ENCODE measurements at regions not wholly inside any gene's neighbourhood (a gene's known extent, or its start where the extent isn't known, plus 50 kb on each side); places are given as distances from the start of the nearest gene placed in this dataset.
A peak's percentile ranks its signal among the peaks of the same experiment; 100 is the strongest.

DNA sequence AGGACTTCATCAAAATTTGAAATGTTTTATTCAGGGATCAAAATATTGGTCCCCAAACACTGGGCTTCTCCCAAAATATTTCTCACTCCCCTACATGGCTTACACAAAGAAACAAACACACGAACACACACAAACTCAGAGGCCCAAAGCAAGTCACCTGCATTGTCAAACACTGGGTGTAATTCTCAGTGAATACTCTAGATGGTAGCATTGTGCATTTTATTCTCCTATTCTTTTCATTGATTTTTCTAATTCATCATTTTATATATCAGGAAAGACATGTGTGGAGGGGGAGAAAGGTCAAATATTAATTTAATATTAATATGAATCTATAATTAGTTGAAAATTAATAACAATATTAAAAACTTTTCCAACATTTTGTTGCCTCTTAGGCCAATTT lies 72.3 kb upstream of the TNMD start:
- Histone ChIP-seq H3K9me3 (ENCODE audit: control insufficient read depth, low read length) (no peaks in the 10 kb centered on the region), H3K4me3 (ENCODE audit: low read length) (no peak overlapping the region), H3K36me3 (ENCODE audit: control insufficient read depth, insufficient read depth, low read length) (no peaks in the 10 kb centered on the region), H3K27me3 (ENCODE audit: control insufficient read depth, insufficient read depth, low read length, poor library complexity, severe bottlenecking) (no peaks in the 10 kb centered on the region), H3K9ac (ENCODE audit: extremely low read depth, low read length, poor library complexity, severe bottlenecking) (no peak overlapping the region), H3K27ac (ENCODE audit: low read depth, low read length) (no peak overlapping the region), H3K4me1 (ENCODE audit: control insufficient read depth, insufficient read depth, low read length) (no peaks in the 10 kb centered on the region)
- Mint-ChIP-seq H3K4me3 (no peak overlapping the region), H3K36me3 (ENCODE audit: low read depth) (no peaks in the 10 kb centered on the region), H3K4me1 (no peaks in the 10 kb centered on the region), H3K27ac (no peak overlapping the region), H3K9me3 (no peaks in the 10 kb centered on the region), H3K27me3 (ENCODE audit: insufficient read depth) (no peaks in the 10 kb centered on the region)
- 75% methylated on average over 1 of the region's 1 CpG; no CpG with 5 or more reads in 1 of the 2 experiments for WGBS, 2 experiments (ENCODE audit: insufficient coverage in 1 of 2, insufficient read length in 1 of 2)
- TF ChIP-seq, protein P1, sequence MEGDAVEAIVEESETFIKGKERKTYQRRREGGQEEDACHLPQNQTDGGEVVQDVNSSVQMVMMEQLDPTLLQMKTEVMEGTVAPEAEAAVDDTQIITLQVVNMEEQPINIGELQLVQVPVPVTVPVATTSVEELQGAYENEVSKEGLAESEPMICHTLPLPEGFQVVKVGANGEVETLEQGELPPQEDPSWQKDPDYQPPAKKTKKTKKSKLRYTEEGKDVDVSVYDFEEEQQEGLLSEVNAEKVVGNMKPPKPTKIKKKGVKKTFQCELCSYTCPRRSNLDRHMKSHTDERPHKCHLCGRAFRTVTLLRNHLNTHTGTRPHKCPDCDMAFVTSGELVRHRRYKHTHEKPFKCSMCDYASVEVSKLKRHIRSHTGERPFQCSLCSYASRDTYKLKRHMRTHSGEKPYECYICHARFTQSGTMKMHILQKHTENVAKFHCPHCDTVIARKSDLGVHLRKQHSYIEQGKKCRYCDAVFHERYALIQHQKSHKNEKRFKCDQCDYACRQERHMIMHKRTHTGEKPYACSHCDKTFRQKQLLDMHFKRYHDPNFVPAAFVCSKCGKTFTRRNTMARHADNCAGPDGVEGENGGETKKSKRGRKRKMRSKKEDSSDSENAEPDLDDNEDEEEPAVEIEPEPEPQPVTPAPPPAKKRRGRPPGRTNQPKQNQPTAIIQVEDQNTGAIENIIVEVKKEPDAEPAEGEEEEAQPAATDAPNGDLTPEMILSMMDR (conservative IDR thresholded peaks at IDR 0.05), result peak; percentile 82
- DNase-seq, result no peak

DNA sequence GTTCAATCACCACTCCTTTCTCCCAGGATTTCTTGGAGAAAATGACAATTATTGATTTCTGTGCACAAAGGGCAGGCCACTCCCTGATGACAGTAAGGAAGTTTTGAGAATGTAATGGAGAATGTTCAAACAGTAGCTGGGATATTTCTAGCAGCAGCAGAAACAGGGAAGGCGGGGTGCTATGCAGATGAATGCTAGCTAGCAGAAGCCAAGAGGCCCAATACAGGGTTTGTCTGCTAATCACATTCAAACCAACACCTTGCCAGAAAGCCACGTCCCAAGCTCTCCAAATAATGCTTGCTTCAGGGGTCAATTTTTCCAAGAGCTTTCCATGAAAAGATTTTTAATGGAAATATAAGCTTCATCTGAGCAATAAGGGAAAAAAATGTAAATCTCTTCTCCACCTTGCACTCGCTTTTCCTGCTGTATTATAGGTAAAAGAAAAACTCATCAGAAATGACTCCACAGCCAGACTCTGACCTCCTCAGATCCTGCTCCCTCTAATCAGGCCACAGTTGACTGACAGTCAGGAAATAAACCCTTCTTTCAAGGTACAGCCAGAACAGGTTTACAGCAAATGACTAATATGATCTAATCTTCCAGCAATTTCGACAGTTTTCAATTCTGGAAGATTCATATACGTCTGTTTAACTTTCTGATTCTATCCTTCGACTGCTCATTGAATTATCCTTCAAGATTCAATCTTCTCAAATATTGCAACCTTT lies 84.7 kb upstream of the PCDH19 start:
- TF ChIP-seq, protein P1 (conservative IDR thresholded peaks at IDR 0.05), result no peak
- Mint-ChIP-seq H3K9me3 (peaks cover 19% of the 10 kb centered on the region), H3K4me1 (peaks cover 25% of the 10 kb centered on the region), H3K36me3 (ENCODE audit: low read depth) (no peaks in the 10 kb centered on the region), H3K27me3 (ENCODE audit: insufficient read depth) (no peaks in the 10 kb centered on the region), H3K4me3 (no peak overlapping the region), H3K27ac (no peak overlapping the region)
- DNase-seq, result no peak
- Histone ChIP-seq H3K36me3 (ENCODE audit: control insufficient read depth, insufficient read depth, low read length) (no peaks in the 10 kb centered on the region), H3K4me1 (ENCODE audit: control insufficient read depth, insufficient read depth, low read length) (no peaks in the 10 kb centered on the region), H3K4me3 (ENCODE audit: low read length) (no peak overlapping the region), H3K27ac (ENCODE audit: low read depth, low read length) (no peak overlapping the region), H3K9ac (ENCODE audit: extremely low read depth, low read length, poor library complexity, severe bottlenecking) (no peak overlapping the region), H3K27me3 (ENCODE audit: control insufficient read depth, insufficient read depth, low read length, poor library complexity, severe bottlenecking) (no peaks in the 10 kb centered on the region), H3K9me3 (ENCODE audit: control insufficient read depth, low read length) (no peaks in the 10 kb centered on the region)
- WGBS, 2 experiments (ENCODE audit: insufficient coverage in 1 of 2, insufficient read length in 1 of 2), result 82 to 93% methylated on average over 3 to 6 of the region's 6 CpGs

DNA sequence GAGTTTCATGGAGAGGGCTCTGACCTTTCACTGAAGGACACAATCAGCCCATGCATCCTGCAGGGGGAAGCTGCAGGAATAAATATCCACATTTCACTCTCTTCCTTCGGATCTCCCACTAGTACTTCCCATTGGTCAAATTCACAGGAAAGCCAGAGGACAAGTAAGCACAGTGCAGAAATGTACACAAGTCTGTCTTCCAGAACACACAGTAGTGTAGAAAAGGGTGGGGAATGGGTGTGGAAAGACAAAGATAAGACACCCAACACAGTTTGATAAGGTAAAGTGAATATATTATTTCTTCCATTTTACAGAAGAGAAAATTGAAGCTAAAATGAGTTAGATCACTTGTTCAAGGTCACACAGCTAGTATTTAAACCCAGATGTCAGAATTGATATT lies 81.1 kb upstream of the PCDH19 start:
- TF ChIP-seq, protein P1 (conservative IDR thresholded peaks at IDR 0.05), result no peak

More for the DNA sequence above, 81.1 kb upstream of the PCDH19 start:
- H3K4me3 ChIP-seq (ENCODE audit: low read length), result no peak overlapping the region
- H3K36me3 Mint-ChIP-seq (ENCODE audit: low read depth), result no peaks in the 10 kb centered on the region
- H3K9me3 Mint-ChIP-seq, result no peaks in the 10 kb centered on the region
- H3K4me1 Mint-ChIP-seq, result peaks cover 39% of the 10 kb centered on the region
- H3K27ac ChIP-seq (ENCODE audit: low read depth, low read length), result no peak overlapping the region
- 86% methylated on average over 1 of the region's 1 CpG; no CpG with 5 or more reads in 1 of the 2 experiments for WGBS, 2 experiments (ENCODE audit: insufficient coverage in 1 of 2, insufficient read length in 1 of 2)
- no peak overlapping the region for H3K27ac Mint-ChIP-seq
- H3K9ac ChIP-seq (ENCODE audit: extremely low read depth, low read length, poor library complexity, severe bottlenecking), result no peak overlapping the region
- H3K9me3 ChIP-seq (ENCODE audit: control insufficient read depth, low read length), result no peaks in the 10 kb centered on the region
- H3K4me3 Mint-ChIP-seq, result no peak overlapping the region
- peaks cover 16% of the 10 kb centered on the region for H3K27me3 ChIP-seq (ENCODE audit: control insufficient read depth, insufficient read depth, low read length, poor library complexity, severe bottlenecking)
- no peak for DNase-seq
- H3K27me3 Mint-ChIP-seq (ENCODE audit: insufficient read depth), result no peaks in the 10 kb centered on the region
- H3K36me3 ChIP-seq (ENCODE audit: control insufficient read depth, insufficient read depth, low read length), result no peaks in the 10 kb centered on the region
- no peaks in the 10 kb centered on the region for H3K4me1 ChIP-seq (ENCODE audit: control insufficient read depth, insufficient read depth, low read length)
